ENCODE measurements at regions not wholly inside any gene's neighbourhood (a gene's known extent, or its start where the extent isn't known, plus 50 kb on each side); places are given as distances from the start of the nearest gene placed in this dataset.
A peak's percentile ranks its signal among the peaks of the same experiment; 100 is the strongest.

GRCh38 chr15:58235961-58236360 is 97.8 kb downstream of the AQP9 start:
- DNase-seq (ENCODE audit: low read depth in 4 of 6, low spot score in 6 of 6) = no peak
- H3K27me3 ChIP-seq (ENCODE audit: control insufficient read depth, insufficient read depth, low read length) = no peaks in the 10 kb centered on the region
- H3K4me3 ChIP-seq (ENCODE audit: low read depth, low read length) = no peak overlapping the region
- H3K4me1 ChIP-seq (ENCODE audit: control insufficient read depth, insufficient read depth, low read length) = peaks cover 3% of the 10 kb centered on the region
- H3K27ac ChIP-seq (ENCODE audit: low read depth, low read length) = no peak overlapping the region
- no CpG with 5 or more reads among the region's 3 CpGs for WGBS (ENCODE audit: insufficient coverage)
- no peaks in the 10 kb centered on the region for H3K36me3 ChIP-seq (ENCODE audit: control insufficient read depth, insufficient read depth, low read length)
- no peaks in the 10 kb centered on the region for H3K9me3 ChIP-seq (ENCODE audit: control insufficient read depth, insufficient read depth, low read length)

DNA sequence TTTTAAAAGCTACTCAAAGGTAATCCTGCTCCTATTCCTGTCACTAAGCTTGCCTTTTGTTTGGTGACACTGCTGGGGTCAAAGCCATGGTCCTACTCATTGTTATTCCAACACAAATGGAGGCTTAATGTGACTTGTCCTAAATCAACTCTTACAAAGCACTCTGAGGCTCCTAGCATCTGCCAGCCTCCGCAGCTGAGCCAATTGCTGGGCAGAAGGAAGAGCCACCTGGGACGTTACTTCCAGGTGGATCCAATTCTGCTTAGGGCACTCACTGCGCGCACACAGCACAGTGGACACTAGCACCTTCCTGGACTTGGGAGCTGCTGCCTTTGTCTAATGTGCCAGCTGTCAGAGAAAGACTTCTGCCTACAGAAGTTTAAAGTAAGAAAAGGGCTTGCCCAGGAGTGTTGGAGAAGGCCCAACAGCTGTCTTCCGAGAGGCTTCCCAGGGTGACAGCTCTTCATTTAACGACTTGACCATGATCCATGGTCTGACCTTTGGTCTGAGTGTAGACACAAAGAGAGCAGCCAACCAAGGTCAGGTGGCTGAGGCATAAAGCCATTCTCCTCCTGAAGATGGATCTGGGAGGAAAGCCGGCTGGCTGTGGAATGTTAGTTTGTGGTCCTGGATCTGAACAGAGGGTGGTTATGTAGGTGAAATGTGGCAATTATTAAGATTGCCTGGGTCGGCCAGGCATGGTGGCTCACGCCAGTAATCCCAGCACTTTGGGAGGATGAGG is 102.2 kb downstream of the AQP9 start:
- WGBS (ENCODE audit: insufficient coverage) = 54% methylated on average over 8 of the region's 9 CpGs
- no peak for DNase-seq (ENCODE audit: low read depth in 4 of 6, low spot score in 6 of 6)
- Histone ChIP-seq H3K27me3 (ENCODE audit: control insufficient read depth, insufficient read depth, low read length) (no peaks in the 10 kb centered on the region), H3K27ac (ENCODE audit: low read depth, low read length) (no peak overlapping the region), H3K36me3 (ENCODE audit: control insufficient read depth, insufficient read depth, low read length) (no peaks in the 10 kb centered on the region), H3K4me1 (ENCODE audit: control insufficient read depth, insufficient read depth, low read length) (peaks cover 3% of the 10 kb centered on the region), H3K4me3 (ENCODE audit: low read depth, low read length) (no peak overlapping the region), H3K9me3 (ENCODE audit: control insufficient read depth, insufficient read depth, low read length) (no peaks in the 10 kb centered on the region)

- no peak overlapping the region for H3K27ac ChIP-seq (ENCODE audit: low read depth, low read length)
- DNase-seq (ENCODE audit: low read depth in 4 of 6, low spot score in 6 of 6) = no peak
- no peak overlapping the region for H3K4me3 ChIP-seq (ENCODE audit: low read depth, low read length)
- no peaks in the 10 kb centered on the region for H3K9me3 ChIP-seq (ENCODE audit: control insufficient read depth, insufficient read depth, low read length)
- no peaks in the 10 kb centered on the region for H3K27me3 ChIP-seq (ENCODE audit: control insufficient read depth, insufficient read depth, low read length)
- peaks cover 3% of the 10 kb centered on the region for H3K4me1 ChIP-seq (ENCODE audit: control insufficient read depth, insufficient read depth, low read length)
- no peaks in the 10 kb centered on the region for H3K36me3 ChIP-seq (ENCODE audit: control insufficient read depth, insufficient read depth, low read length)
- 61% methylated on average over 4 of the region's 7 CpGs for WGBS (ENCODE audit: insufficient coverage)
Observed at GRCh38 chr15:58241872-58242271, 103.7 kb downstream of the AQP9 start.

DNA sequence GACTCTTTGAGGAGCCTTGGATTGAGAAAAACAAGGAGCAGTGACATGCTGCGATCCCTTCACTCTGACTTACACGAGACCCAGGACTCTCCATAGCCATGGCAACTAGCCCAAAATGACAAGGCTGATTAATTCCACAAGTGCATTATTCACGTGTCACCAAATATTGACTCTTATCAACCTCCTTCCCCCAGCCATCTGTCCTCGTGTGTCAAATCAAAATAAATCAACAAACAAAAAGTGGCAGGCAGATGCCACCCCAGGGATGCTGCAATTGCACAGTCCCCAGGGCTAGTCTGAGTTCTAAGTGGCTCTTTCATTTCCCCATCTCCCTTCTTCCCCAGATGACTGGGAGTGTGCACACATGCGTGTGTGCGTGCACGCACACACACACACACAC is 104.9 kb downstream of the AQP9 start:
- H3K4me3 ChIP-seq (ENCODE audit: low read depth, low read length) = no peak overlapping the region
- no peak overlapping the region for H3K27ac ChIP-seq (ENCODE audit: low read depth, low read length)
- WGBS (ENCODE audit: insufficient coverage) = 31% methylated on average over 4 of the region's 7 CpGs
- H3K27me3 ChIP-seq (ENCODE audit: control insufficient read depth, insufficient read depth, low read length) = no peaks in the 10 kb centered on the region
- H3K4me1 ChIP-seq (ENCODE audit: control insufficient read depth, insufficient read depth, low read length) = peaks cover 3% of the 10 kb centered on the region
- H3K36me3 ChIP-seq (ENCODE audit: control insufficient read depth, insufficient read depth, low read length) = no peaks in the 10 kb centered on the region
- peak in 2 of 6 donors; percentile 9 to 42 for DNase-seq (ENCODE audit: low read depth in 4 of 6, low spot score in 6 of 6)
- H3K9me3 ChIP-seq (ENCODE audit: control insufficient read depth, insufficient read depth, low read length) = no peaks in the 10 kb centered on the region

DNA sequence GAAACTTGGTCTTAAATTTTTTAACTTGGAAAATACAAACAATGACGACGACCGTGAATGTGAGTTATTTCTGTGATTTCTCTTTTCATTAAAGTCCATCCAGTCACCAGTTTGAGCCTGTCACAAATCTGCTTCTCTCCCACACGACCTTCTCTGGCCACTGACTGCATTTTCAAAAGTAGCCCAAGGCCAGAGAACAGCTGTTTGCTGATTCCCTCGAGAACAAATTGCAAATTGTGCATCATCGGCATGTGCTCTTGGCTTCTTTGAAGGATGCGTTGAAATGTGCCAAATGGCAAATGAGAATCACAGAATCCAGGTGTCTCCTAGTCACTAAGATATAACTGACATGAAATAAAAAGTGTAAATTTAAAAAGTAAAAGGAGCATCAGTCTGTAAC is 106.4 kb downstream of the AQP9 start:
- DNase-seq (ENCODE audit: low read depth in 4 of 6, low spot score in 6 of 6) = peak in 1 of 6 donors; percentile 28
- Histone ChIP-seq H3K27ac (ENCODE audit: low read depth, low read length) (no peak overlapping the region), H3K4me3 (ENCODE audit: low read depth, low read length) (no peak overlapping the region), H3K4me1 (ENCODE audit: control insufficient read depth, insufficient read depth, low read length) (peaks cover 3% of the 10 kb centered on the region), H3K9me3 (ENCODE audit: control insufficient read depth, insufficient read depth, low read length) (no peaks in the 10 kb centered on the region), H3K27me3 (ENCODE audit: control insufficient read depth, insufficient read depth, low read length) (no peaks in the 10 kb centered on the region), H3K36me3 (ENCODE audit: control insufficient read depth, insufficient read depth, low read length) (no peaks in the 10 kb centered on the region)
- WGBS (ENCODE audit: insufficient coverage) = 62% methylated on average over 4 of the region's 7 CpGs

DNA sequence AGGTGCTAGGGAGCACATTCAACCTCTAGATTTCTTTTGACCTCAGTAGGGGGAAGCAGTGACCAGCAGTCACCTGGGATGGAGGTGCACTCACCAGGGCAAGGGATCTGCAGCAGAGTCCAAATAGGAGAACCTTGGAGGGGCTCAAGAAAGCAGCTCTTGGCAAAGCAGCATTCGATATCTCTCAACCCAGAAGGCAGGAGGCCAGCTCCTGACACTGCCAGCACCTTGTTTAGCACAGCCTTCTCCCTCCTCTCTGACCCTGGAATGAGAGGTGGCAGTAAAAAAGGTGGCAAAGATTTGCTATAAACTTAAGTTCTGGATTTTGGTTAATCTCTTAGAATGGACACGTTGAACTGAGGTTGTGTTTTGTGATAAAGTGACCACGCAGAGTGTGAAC is 107.9 kb downstream of the AQP9 start:
- no peaks in the 10 kb centered on the region for H3K36me3 ChIP-seq (ENCODE audit: control insufficient read depth, insufficient read depth, low read length)
- DNase-seq (ENCODE audit: low read depth in 4 of 6, low spot score in 6 of 6) = no peak
- no peaks in the 10 kb centered on the region for H3K9me3 ChIP-seq (ENCODE audit: control insufficient read depth, insufficient read depth, low read length)
- H3K4me3 ChIP-seq (ENCODE audit: low read depth, low read length) = no peak overlapping the region
- no peaks in the 10 kb centered on the region for H3K4me1 ChIP-seq (ENCODE audit: control insufficient read depth, insufficient read depth, low read length)
- no peak overlapping the region for H3K27ac ChIP-seq (ENCODE audit: low read depth, low read length)
- WGBS (ENCODE audit: insufficient coverage) = 90% methylated on average over 3 of the region's 3 CpGs
- H3K27me3 ChIP-seq (ENCODE audit: control insufficient read depth, insufficient read depth, low read length) = no peaks in the 10 kb centered on the region

- Histone ChIP-seq H3K27me3 (ENCODE audit: control insufficient read depth, insufficient read depth, low read length) (no peaks in the 10 kb centered on the region), H3K9me3 (ENCODE audit: control insufficient read depth, insufficient read depth, low read length) (no peaks in the 10 kb centered on the region), H3K27ac (ENCODE audit: low read depth, low read length) (no peak overlapping the region), H3K4me1 (ENCODE audit: control insufficient read depth, insufficient read depth, low read length) (no peaks in the 10 kb centered on the region), H3K4me3 (ENCODE audit: low read depth, low read length) (no peak overlapping the region), H3K36me3 (ENCODE audit: control insufficient read depth, insufficient read depth, low read length) (no peaks in the 10 kb centered on the region)
- 80% methylated on average over 15 of the region's 20 CpGs for WGBS (ENCODE audit: insufficient coverage)
- DNase-seq (ENCODE audit: low read depth in 4 of 6, low spot score in 6 of 6) = no peak
Observed at GRCh38 chr15:58247855-58248842, 110.0 kb downstream of the AQP9 start.

DNA sequence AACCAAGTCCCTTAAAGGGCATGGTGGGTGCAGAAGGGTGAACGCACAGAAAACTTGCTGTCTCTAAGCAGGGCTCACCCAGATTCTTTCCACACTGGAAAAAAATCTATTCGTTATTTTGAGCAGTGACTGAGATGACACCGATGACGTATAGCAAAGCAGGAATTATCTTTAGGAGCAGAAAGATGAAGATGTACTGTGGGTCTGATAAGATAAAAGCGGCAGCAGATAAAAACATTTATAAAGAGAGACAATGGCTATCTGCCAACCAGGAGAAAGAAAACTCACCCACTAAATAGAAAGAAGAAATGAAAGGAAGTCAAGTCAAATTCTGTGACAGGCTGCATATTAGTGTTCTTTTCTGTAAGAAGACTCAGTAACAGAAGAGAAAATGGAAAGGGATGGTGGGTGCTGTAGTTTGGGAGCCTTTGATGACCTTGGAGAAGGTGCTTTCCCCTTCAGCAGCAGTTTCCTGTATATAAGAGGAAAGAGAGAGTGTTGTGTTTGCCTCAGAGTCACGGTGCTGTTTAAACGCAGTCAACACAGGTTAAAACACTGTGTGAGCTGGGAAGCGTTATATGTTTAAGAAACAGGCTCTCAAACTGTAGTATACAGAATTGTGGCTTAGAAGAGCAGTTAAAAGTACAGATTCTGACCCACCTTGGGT is 111.6 kb downstream of the AQP9 start:
- no peak overlapping the region for H3K4me3 ChIP-seq (ENCODE audit: low read depth, low read length)
- H3K9me3 ChIP-seq (ENCODE audit: control insufficient read depth, insufficient read depth, low read length) = no peaks in the 10 kb centered on the region
- no peaks in the 10 kb centered on the region for H3K27me3 ChIP-seq (ENCODE audit: control insufficient read depth, insufficient read depth, low read length)
- H3K27ac ChIP-seq (ENCODE audit: low read depth, low read length) = no peak overlapping the region
- no peak for DNase-seq (ENCODE audit: low read depth in 4 of 6, low spot score in 6 of 6)
- no peaks in the 10 kb centered on the region for H3K36me3 ChIP-seq (ENCODE audit: control insufficient read depth, insufficient read depth, low read length)
- WGBS (ENCODE audit: insufficient coverage) = 82% methylated on average over 2 of the region's 8 CpGs
- H3K4me1 ChIP-seq (ENCODE audit: control insufficient read depth, insufficient read depth, low read length) = no peaks in the 10 kb centered on the region

GRCh38 chr15:58252586-58253323 is 114.6 kb downstream of the AQP9 start:
- Histone ChIP-seq H3K27me3 (ENCODE audit: control insufficient read depth, insufficient read depth, low read length) (no peaks in the 10 kb centered on the region), H3K4me3 (ENCODE audit: low read depth, low read length) (no peak overlapping the region), H3K9me3 (ENCODE audit: control insufficient read depth, insufficient read depth, low read length) (no peaks in the 10 kb centered on the region), H3K36me3 (ENCODE audit: control insufficient read depth, insufficient read depth, low read length) (no peaks in the 10 kb centered on the region), H3K27ac (ENCODE audit: low read depth, low read length) (no peak overlapping the region), H3K4me1 (ENCODE audit: control insufficient read depth, insufficient read depth, low read length) (no peaks in the 10 kb centered on the region)
- no peak for DNase-seq (ENCODE audit: low read depth in 4 of 6, low spot score in 6 of 6)
- WGBS (ENCODE audit: insufficient coverage) = 92% methylated on average over 6 of the region's 7 CpGs
